CD4-positive, CD25-positive, alpha-beta regulatory T cell (primary cell): ENCODE measurements at regions not wholly inside any gene's neighbourhood (a gene's known extent, or its start where the extent isn't known, plus 50 kb on each side); places are given as distances from the start of the nearest gene placed in this dataset.

Source experiments
- ATAC-seq, 2 donors: fragments of 150-1000 bp; cut with Tn5 transposase; one replicate each; pipeline ENCODE4 v1.10.0; 2021; ENCODE audit warnings: low read depth in 2 of 2, moderate number of reproducible peaks in 2 of 2, moderate library complexity in 1 of 2
- DNase-seq, 3 donors: peaks; one replicate each; pipeline versions ENCODE4 v3.0.0 to v3.0.0-alpha.2; 2012 to 2022; ENCODE audit warnings: mixed read lengths in 1 of 3
- H3K27ac ChIP-seq: one replicate; pipeline ENCODE4 v1.7.0; 2013; ENCODE audit warnings: mild to moderate bottlenecking, low read length; ENCODE audit not compliant: insufficient read depth, poor library complexity, severe bottlenecking
- H3K27me3 ChIP-seq: one replicate; pipeline ENCODE4 v1.7.0; 2013; ENCODE audit warnings: low read length; ENCODE audit not compliant: control insufficient read depth, insufficient read depth
- H3K36me3 ChIP-seq: one replicate; pipeline ENCODE4 v1.7.0; 2013; ENCODE audit warnings: mild to moderate bottlenecking, low read length, moderate library complexity; ENCODE audit not compliant: control insufficient read depth, insufficient read depth
- H3K4me1 ChIP-seq: 2 replicates; pipeline ENCODE4 v1.7.0; 2013; ENCODE audit warnings: mild to moderate bottlenecking, low read length; ENCODE audit not compliant: insufficient read depth, control insufficient read depth, poor library complexity, severe bottlenecking
- H3K4me3 ChIP-seq: one replicate; pipeline ENCODE4 v1.7.0; 2013; ENCODE audit warnings: low read depth, mild to moderate bottlenecking, low read length, moderate library complexity
- H3K9me3 ChIP-seq, 2 experiments: 1 replicate in 1 of 2; 2 replicates in 1 of 2; pipeline ENCODE4 v1.7.0; 2013; ENCODE audit warnings: low read length in 2 of 2, mild to moderate bottlenecking in 1 of 2, moderate library complexity in 1 of 2; ENCODE audit not compliant: control insufficient read depth in 2 of 2
- H3K27ac Mint-ChIP-seq, 3 donors: one replicate each; pipeline ENCODE4 v1.8.0; 2020 to 2022; ENCODE audit warnings: mild to moderate bottlenecking in 3 of 3, mixed read lengths in 3 of 3, moderate library complexity in 2 of 3
- H3K27me3 Mint-ChIP-seq: one replicate; pipeline ENCODE4 v1.8.0; 2022; ENCODE audit warnings: mild to moderate bottlenecking, mixed read lengths
- H3K36me3 Mint-ChIP-seq: one replicate; pipeline ENCODE4 v1.8.0; 2020; ENCODE audit warnings: mixed read lengths
- H3K4me1 Mint-ChIP-seq, 4 donors: one replicate each; pipeline ENCODE4 v1.8.0; 2020 to 2022; ENCODE audit warnings: mixed read lengths in 4 of 4, mild to moderate bottlenecking in 1 of 4
- H3K4me3 Mint-ChIP-seq, 4 donors: one replicate each; pipeline ENCODE4 v1.8.0; 2020 to 2022; ENCODE audit warnings: mild to moderate bottlenecking in 4 of 4, mixed read lengths in 4 of 4, moderate library complexity in 3 of 4
- H3K9me3 Mint-ChIP-seq, 7 donors: one replicate each; pipeline ENCODE4 v1.8.0; 2020 to 2022; ENCODE audit warnings: mixed read lengths in 7 of 7, mild to moderate bottlenecking in 3 of 7, moderate library complexity in 2 of 7

- peaks cover 4% of the 10 kb centered on the region for H3K27me3 Mint-ChIP-seq
- no peaks in the 10 kb centered on the region for H3K9me3 Mint-ChIP-seq
- Histone ChIP-seq H3K27me3 (no peaks in the 10 kb centered on the region), H3K9me3 (no peaks in the 10 kb centered on the region), H3K4me1 (peaks cover 90% of the 10 kb centered on the region), H3K36me3 (no peaks in the 10 kb centered on the region), H3K27ac (no peak overlapping the region), H3K4me3 (peak overlapping the region; percentile 93)
- H3K4me3 Mint-ChIP-seq: peak overlapping the region in 2 of 4 donors; percentile 90 to 93
- H3K36me3 Mint-ChIP-seq: no peaks in the 10 kb centered on the region
- H3K27ac Mint-ChIP-seq: peak overlapping the region; percentile 12 to 95 (median 57)
- no peak for ATAC-seq
- H3K4me1 Mint-ChIP-seq: peaks cover 37 to 82% (median 63%) of the 10 kb centered on the region in 4 donors
- no peak for DNase-seq
Observed at GRCh38 chr3:152206243-152206760, 62.4 kb upstream of the MBNL1 start.

GRCh38 chr3:152208439-152208838 lies 60.3 kb upstream of the MBNL1 start:
- H3K4me1 ChIP-seq: peaks cover 90% of the 10 kb centered on the region
- peak overlapping the region; percentile 70 for H3K27ac ChIP-seq
- Mint-ChIP-seq H3K4me1 (peaks cover 38 to 84% (median 69%) of the 10 kb centered on the region in 4 donors), H3K36me3 (no peaks in the 10 kb centered on the region), H3K9me3 (no peaks in the 10 kb centered on the region), H3K27ac (peak overlapping the region; percentile 72 to 94 (median 93)), H3K4me3 (peak overlapping the region; percentile 45 to 82 (median 57)), H3K27me3 (peaks cover 4% of the 10 kb centered on the region)
- no peaks in the 10 kb centered on the region for H3K36me3 ChIP-seq
- H3K9me3 ChIP-seq: no peaks in the 10 kb centered on the region
- peak overlapping the region; percentile 72 for H3K4me3 ChIP-seq
- H3K27me3 ChIP-seq: no peaks in the 10 kb centered on the region
- ATAC-seq: no peak
- no peak for DNase-seq

DNA sequence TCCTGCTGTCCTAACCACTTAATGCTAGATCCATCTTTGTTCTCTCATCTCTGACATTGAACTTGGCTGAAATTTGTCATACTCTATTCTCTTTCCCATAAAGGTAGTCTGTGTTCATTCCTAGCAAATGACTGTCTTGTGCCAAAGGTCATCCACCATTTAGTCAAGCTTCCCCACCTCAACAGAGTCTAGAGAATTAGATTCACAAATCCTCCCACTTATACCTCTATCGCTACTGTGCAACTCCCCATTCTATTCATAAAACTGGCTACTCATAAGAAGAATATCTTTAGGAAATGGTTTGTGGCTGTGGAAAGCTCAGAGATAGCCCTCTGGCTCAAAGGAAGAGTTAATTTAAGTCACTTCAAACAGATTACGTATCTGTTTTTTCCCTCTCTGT lies 59.7 kb upstream of the MBNL1 start:
- peak overlapping the region; percentile 72 to 94 (median 93) for H3K27ac Mint-ChIP-seq

DNA sequence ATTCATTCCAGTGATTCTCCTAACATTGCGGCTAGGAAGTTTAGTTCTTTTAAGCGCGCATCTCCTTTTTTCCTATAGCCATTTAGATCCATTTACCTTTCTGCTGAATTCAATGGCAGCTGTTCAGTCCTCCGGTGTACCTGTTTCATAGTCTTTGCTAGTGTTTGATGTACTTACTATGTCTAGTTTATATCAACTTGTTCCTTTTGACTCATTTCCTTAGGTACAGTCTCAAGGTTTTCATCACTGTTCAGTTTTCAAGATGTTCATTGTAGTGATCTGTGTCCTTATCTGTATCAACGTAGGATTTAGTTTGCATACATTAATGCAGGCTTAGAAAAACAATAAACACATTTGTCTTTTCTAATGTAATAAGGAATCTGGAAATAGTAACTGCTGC lies 59.0 kb upstream of the MBNL1 start:
- Mint-ChIP-seq H3K27ac (peak overlapping the region; percentile 72 to 94 (median 93)), H3K36me3 (no peaks in the 10 kb centered on the region), H3K27me3 (peaks cover 4% of the 10 kb centered on the region), H3K4me1 (peaks cover 41 to 91% (median 76%) of the 10 kb centered on the region in 4 donors), H3K9me3 (no peaks in the 10 kb centered on the region), H3K4me3 (peak overlapping the region; percentile 18 to 54 (median 50))
- Histone ChIP-seq H3K9me3 (no peaks in the 10 kb centered on the region), H3K36me3 (no peaks in the 10 kb centered on the region), H3K27me3 (no peaks in the 10 kb centered on the region), H3K4me3 (peak overlapping the region; percentile 72), H3K27ac (peak overlapping the region; percentile 70), H3K4me1 (peaks cover 86% of the 10 kb centered on the region)
- ATAC-seq (peak; percentile 68 to 70), DNase-seq (peak in 1 of 3 donors; percentile 69)

More for the DNA sequence above, 59.7 kb upstream of the MBNL1 start:
- Mint-ChIP-seq H3K4me3 (peak overlapping the region; percentile 45 to 82 (median 57)), H3K4me1 (peaks cover 41 to 88% (median 73%) of the 10 kb centered on the region in 4 donors), H3K9me3 (no peaks in the 10 kb centered on the region), H3K27me3 (peaks cover 4% of the 10 kb centered on the region), H3K36me3 (no peaks in the 10 kb centered on the region)
- Histone ChIP-seq H3K27me3 (no peaks in the 10 kb centered on the region), H3K4me3 (peak overlapping the region; percentile 72), H3K9me3 (no peaks in the 10 kb centered on the region), H3K36me3 (no peaks in the 10 kb centered on the region), H3K27ac (peak overlapping the region; percentile 70), H3K4me1 (peaks cover 90% of the 10 kb centered on the region)
- DNase-seq (peak in 1 of 3 donors; percentile 46), ATAC-seq (no peak)

- Mint-ChIP-seq H3K27ac (peak overlapping the region; percentile 72 to 94 (median 93)), H3K36me3 (no peaks in the 10 kb centered on the region), H3K4me1 (peaks cover 40 to 91% (median 75%) of the 10 kb centered on the region in 4 donors), H3K9me3 (no peaks in the 10 kb centered on the region), H3K4me3 (peak overlapping the region in 3 of 4 donors; percentile 9 to 74 (median 19)), H3K27me3 (no peaks in the 10 kb centered on the region)
- no peaks in the 10 kb centered on the region for H3K36me3 ChIP-seq
- H3K4me1 ChIP-seq: peaks cover 78% of the 10 kb centered on the region
- peak overlapping the region; percentile 70 for H3K27ac ChIP-seq
- DNase-seq: no peak
- H3K4me3 ChIP-seq: peak overlapping the region; percentile 55
- ATAC-seq: no peak
- no peaks in the 10 kb centered on the region for H3K9me3 ChIP-seq
- no peaks in the 10 kb centered on the region for H3K27me3 ChIP-seq
Observed at GRCh38 chr3:152210697-152211096, 58.0 kb upstream of the MBNL1 start.

DNA sequence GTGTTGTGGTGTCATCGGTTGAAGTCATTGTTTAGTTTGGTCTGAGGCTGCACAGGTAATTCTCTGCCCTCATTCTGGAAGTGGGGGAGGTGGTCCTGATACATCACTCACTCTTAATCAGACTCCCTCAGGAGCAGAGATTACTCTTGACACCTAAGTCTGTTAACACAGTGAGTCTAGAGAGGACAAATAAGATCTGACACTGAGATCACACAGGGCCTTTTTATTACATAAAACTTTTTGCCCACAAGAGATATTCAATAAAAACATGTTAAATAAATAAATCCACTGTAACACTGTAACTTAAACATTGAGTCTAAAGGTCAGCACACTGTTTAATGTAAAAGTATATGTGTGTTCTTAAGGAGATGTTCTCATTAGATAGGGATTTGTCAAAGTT lies 57.1 kb upstream of the MBNL1 start:
- H3K4me1 ChIP-seq: peaks cover 71% of the 10 kb centered on the region
- Mint-ChIP-seq H3K4me1 (peaks cover 34 to 86% (median 71%) of the 10 kb centered on the region in 4 donors), H3K9me3 (no peaks in the 10 kb centered on the region), H3K27ac (peak overlapping the region; percentile 72 to 94 (median 93)), H3K27me3 (no peaks in the 10 kb centered on the region), H3K4me3 (peak overlapping the region in 3 of 4 donors; percentile 69 to 80 (median 74)), H3K36me3 (no peaks in the 10 kb centered on the region)
- ATAC-seq (peak; percentile 16 to 41), DNase-seq (peak in 1 of 3 donors; percentile 63)
- H3K4me3 ChIP-seq: peak overlapping the region; percentile 55
- H3K27me3 ChIP-seq: no peaks in the 10 kb centered on the region
- H3K9me3 ChIP-seq: no peaks in the 10 kb centered on the region
- no peaks in the 10 kb centered on the region for H3K36me3 ChIP-seq
- peak overlapping the region; percentile 70 for H3K27ac ChIP-seq

DNA sequence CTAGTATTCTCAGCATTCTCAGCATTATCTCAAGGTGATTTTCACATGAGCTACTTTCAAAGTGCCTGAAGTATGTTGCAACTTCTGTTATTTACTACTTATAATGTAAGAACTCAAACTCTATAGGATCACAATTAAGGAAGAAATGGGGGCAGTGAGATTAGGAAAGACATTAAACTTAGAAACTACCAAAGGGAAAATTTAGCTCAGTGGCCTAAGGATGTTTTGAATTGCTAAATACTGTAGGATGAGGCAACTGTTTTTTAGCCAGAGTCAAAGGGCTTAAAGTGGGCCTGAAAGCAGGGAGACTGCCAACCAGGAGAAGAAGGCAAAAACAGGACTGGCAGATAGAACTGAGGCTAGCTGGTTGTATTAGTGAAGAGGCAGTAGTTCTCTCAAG lies 55.5 kb upstream of the MBNL1 start:
- H3K4me3 ChIP-seq: peak overlapping the region; percentile 2
- DNase-seq: no peak

DNA sequence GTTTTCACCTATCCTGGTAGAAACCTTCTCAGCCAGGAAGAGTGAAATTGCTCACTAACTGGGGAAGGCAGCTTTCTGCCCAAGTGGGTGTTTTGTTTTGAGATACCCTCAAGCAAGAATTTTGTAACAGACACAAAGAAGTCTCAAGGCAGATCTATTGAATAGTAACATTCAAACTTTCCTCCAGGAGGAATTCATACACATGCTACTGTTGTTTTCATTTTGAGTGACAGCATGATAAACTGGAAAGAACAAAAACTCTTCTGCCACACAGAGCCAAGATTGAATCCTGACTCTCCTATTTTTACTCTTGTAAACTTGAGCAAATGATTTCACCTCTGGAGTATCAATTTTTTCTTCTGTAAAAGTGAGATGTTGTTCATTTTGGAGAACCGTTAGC lies 54.8 kb upstream of the MBNL1 start:
- peak overlapping the region; percentile 56 for H3K27ac ChIP-seq
- Mint-ChIP-seq H3K27ac (peak overlapping the region; percentile 31 to 99 (median 37)), H3K36me3 (no peaks in the 10 kb centered on the region), H3K9me3 (no peaks in the 10 kb centered on the region), H3K27me3 (no peaks in the 10 kb centered on the region), H3K4me1 (peaks cover 29 to 80% (median 60%) of the 10 kb centered on the region in 4 donors), H3K4me3 (peak overlapping the region in 3 of 4 donors; percentile 1 to 18 (median 17))
- no peaks in the 10 kb centered on the region for H3K9me3 ChIP-seq
- DNase-seq (no peak), ATAC-seq (no peak)
- no peaks in the 10 kb centered on the region for H3K27me3 ChIP-seq
- peak overlapping the region; percentile 2 for H3K4me3 ChIP-seq
- peaks cover 53% of the 10 kb centered on the region for H3K4me1 ChIP-seq
- no peaks in the 10 kb centered on the region for H3K36me3 ChIP-seq

More for the DNA sequence above, 55.5 kb upstream of the MBNL1 start:
- Histone ChIP-seq H3K4me1 (peaks cover 61% of the 10 kb centered on the region), H3K9me3 (no peaks in the 10 kb centered on the region), H3K36me3 (no peaks in the 10 kb centered on the region), H3K27me3 (no peaks in the 10 kb centered on the region), H3K27ac (peak overlapping the region; percentile 56)
- Mint-ChIP-seq H3K36me3 (no peaks in the 10 kb centered on the region), H3K9me3 (no peaks in the 10 kb centered on the region), H3K27me3 (no peaks in the 10 kb centered on the region), H3K4me1 (peaks cover 30 to 80% (median 63%) of the 10 kb centered on the region in 4 donors), H3K4me3 (peak overlapping the region in 3 of 4 donors; percentile 10 to 44 (median 18)), H3K27ac (peak overlapping the region; percentile 31 to 99 (median 37))
- ATAC-seq: no peak
